T-cell (primary cell): ENCODE measurements at regions not wholly inside any gene's neighbourhood (a gene's known extent, or its start where the extent isn't known, plus 50 kb on each side); places are given as distances from the start of the nearest gene placed in this dataset.

Experiments
- ATAC-seq, 4 experiments: fragments of 200-7000 bp in 3 of 4; fragments of 150-1000 bp in 1 of 4; cut with Tn5 transposase; replicated peaks in 1 of 4; 1 replicate in 3 of 4; 2 replicates in 1 of 4; pipeline ENCODE4 v1.10.0; 2021; ENCODE audit warnings: moderate library complexity in 3 of 4, mild to moderate bottlenecking in 2 of 4, moderate number of reproducible peaks in 1 of 4
- CTCF ChIA-PET, 2 donors: fragments of 300-600 bp; sonication (Branson Sonifier 250); formaldehyde crosslinking; loops; one replicate each; lab custom pipeline; 2022; ENCODE audit warnings: antibody characterized with exemption in 2 of 2; lab: Charles Lee
- POLR2A ChIA-PET, 2 donors: fragments of 300-600 bp; sonication (Branson Sonifier 250); formaldehyde crosslinking; loops; one replicate each; lab custom pipeline; 2022; ENCODE audit warnings: antibody characterized with exemption in 2 of 2; lab: Charles Lee
- DNase-seq, 35 experiments: peaks; one replicate each; pipeline versions ENCODE4 v3.0.0 to v3.0.0-alpha.2; 2013 to 2023
- H3K27ac ChIP-seq: one replicate; pipeline ENCODE4 v1.5.1; 2013; ENCODE audit warnings: low read length
- H3K27me3 ChIP-seq, 2 experiments: replicated peaks in 1 of 2; 1 replicate in 1 of 2; 2 replicates in 1 of 2; pipeline versions ENCODE4 v1.6.1 to v1.7.0; 2013; ENCODE audit warnings: low read length in 1 of 2, mixed read lengths in 1 of 2; ENCODE audit not compliant: control insufficient read depth in 2 of 2, insufficient read depth in 2 of 2; ENCODE audit errors: extremely low read depth in 1 of 2
- H3K36me3 ChIP-seq, 2 donors: 1 replicate in 1 of 2; 2 replicates in 1 of 2; pipeline versions ENCODE4 v1.6.1 to v1.7.0; 2013; ENCODE audit warnings: low read length in 1 of 2; ENCODE audit not compliant: control insufficient read depth in 2 of 2, insufficient read depth in 1 of 2; ENCODE audit errors: extremely low read depth in 1 of 2
- H3K4me1 ChIP-seq, 2 experiments: 1 replicate in 1 of 2; 2 replicates in 1 of 2; pipeline versions ENCODE4 v1.6.1 to v1.7.0; 2013; ENCODE audit warnings: low read length in 2 of 2, mixed read lengths in 1 of 2; ENCODE audit not compliant: insufficient read depth in 2 of 2, control insufficient read depth in 1 of 2; ENCODE audit errors: extremely low read depth in 1 of 2
- H3K4me3 ChIP-seq, 2 donors: 1 replicate in 1 of 2; 2 replicates in 1 of 2; pipeline versions ENCODE4 v1.5.1 to v1.7.0; 2013; ENCODE audit warnings: mild to moderate bottlenecking in 2 of 2, low read length in 1 of 2, moderate library complexity in 1 of 2; ENCODE audit not compliant: control insufficient read depth in 1 of 2; ENCODE audit errors: extremely low read depth in 1 of 2
- H3K9me3 ChIP-seq: 2 replicates; pipeline ENCODE4 v1.7.0; 2013
- H3K27ac Mint-ChIP-seq, 2 donors: one replicate each; pipeline ENCODE4 v1.8.0; 2020 to 2021; ENCODE audit warnings: mild to moderate bottlenecking in 2 of 2, mixed read lengths in 2 of 2
- H3K27me3 Mint-ChIP-seq, 2 donors: one replicate each; pipeline ENCODE4 v1.8.0; 2021 to 2022; ENCODE audit warnings: mixed read lengths in 2 of 2
- H3K36me3 Mint-ChIP-seq: one replicate; pipeline ENCODE4 v1.8.0; 2021; ENCODE audit warnings: mixed read lengths
- H3K4me1 Mint-ChIP-seq, 3 donors: one replicate each; pipeline ENCODE4 v1.8.0; 2020 to 2022; ENCODE audit warnings: mixed read lengths in 3 of 3, mild to moderate bottlenecking in 1 of 3
- H3K4me3 Mint-ChIP-seq, 3 donors: one replicate each; pipeline ENCODE4 v1.8.0; 2020 to 2022; ENCODE audit warnings: mild to moderate bottlenecking in 3 of 3, mixed read lengths in 3 of 3, moderate library complexity in 3 of 3
- H3K9me3 Mint-ChIP-seq, 3 donors: one replicate each; pipeline ENCODE4 v1.8.0; 2020 to 2022; ENCODE audit warnings: mixed read lengths in 3 of 3
- WGBS: methylation state at CpG from one replicate; pipeline ENCODE4 v1.1.5; 2013; ENCODE audit warnings: missing lambda C conversion rate; ENCODE audit not compliant: insufficient coverage; 5-methylcytosine and 5-hydroxymethylcytosine counted together

DNA sequence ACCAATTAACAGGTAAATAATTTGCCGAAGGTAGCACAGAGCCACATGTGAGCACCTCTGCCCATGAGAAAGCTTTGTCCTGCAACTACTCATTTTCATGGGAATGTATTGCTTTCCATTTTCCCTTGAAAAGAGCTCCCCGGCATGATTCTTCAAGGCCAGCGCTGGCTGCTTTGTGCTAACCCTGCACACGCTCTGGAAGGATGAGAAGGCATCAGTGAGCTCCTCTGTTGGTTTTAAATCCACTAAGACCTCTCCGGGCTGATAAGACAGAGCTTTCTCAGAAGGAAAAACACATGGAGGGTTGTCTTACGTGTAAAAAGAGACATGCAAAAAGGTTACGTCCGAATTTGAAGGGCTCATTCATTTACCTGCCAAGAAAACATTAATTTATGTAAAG, 553.9 kb upstream of the MKI67 start:
- Mint-ChIP-seq H3K4me1 (no peaks in the 10 kb centered on the region), H3K4me3 (no peak overlapping the region), H3K36me3 (no peaks in the 10 kb centered on the region), H3K9me3 (no peaks in the 10 kb centered on the region), H3K27ac (no peak overlapping the region), H3K27me3 (peaks cover 7 to 8% of the 10 kb centered on the region in 2 donors)
- ATAC-seq: no peak
- Histone ChIP-seq H3K4me3 (no peak overlapping the region), H3K9me3 (no peaks in the 10 kb centered on the region), H3K4me1 (no peaks in the 10 kb centered on the region), H3K27ac (no peak overlapping the region), H3K27me3 (peaks cover 0 to 2% of the 10 kb centered on the region in 2 experiments), H3K36me3 (no peaks in the 10 kb centered on the region)
- POLR2A ChIA-PET: no interaction called here
- CTCF ChIA-PET: no interaction called here
- DNase-seq: no peak
- 83% methylated on average over 6 of the region's 8 CpGs for WGBS

DNA sequence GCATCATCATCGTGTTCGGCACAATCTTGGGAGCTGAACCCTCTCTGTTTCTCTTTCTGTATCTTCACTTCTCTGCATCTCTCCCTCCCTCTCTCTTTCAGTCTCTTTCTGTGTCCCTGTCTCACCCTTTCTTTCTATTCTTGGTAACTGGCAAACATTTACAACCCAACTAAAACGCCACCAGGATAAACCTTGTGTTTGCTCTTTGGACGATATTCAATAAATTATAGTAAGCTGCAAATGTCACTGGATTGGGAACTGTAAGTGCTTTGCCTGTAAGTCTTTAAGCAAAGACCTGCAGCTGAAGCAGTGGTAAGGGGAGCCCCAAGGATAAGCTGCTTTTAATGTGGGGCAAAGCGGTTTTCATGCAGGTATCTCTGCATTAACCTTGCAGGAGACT, 558.0 kb upstream of the MKI67 start:
- 89% methylated on average over 4 of the region's 5 CpGs for WGBS
- Histone ChIP-seq H3K4me1 (no peaks in the 10 kb centered on the region), H3K27ac (no peak overlapping the region), H3K4me3 (no peak overlapping the region), H3K36me3 (no peaks in the 10 kb centered on the region), H3K27me3 (peaks cover 0 to 2% of the 10 kb centered on the region in 2 experiments), H3K9me3 (no peaks in the 10 kb centered on the region)
- ATAC-seq (no peak), DNase-seq (no peak)
- Mint-ChIP-seq H3K27me3 (peaks cover 9 to 11% of the 10 kb centered on the region in 2 donors), H3K36me3 (no peaks in the 10 kb centered on the region), H3K4me3 (no peak overlapping the region), H3K27ac (no peak overlapping the region), H3K9me3 (no peaks in the 10 kb centered on the region), H3K4me1 (no peaks in the 10 kb centered on the region)
- CTCF ChIA-PET: no interaction called here
- POLR2A ChIA-PET: no interaction called here

DNA sequence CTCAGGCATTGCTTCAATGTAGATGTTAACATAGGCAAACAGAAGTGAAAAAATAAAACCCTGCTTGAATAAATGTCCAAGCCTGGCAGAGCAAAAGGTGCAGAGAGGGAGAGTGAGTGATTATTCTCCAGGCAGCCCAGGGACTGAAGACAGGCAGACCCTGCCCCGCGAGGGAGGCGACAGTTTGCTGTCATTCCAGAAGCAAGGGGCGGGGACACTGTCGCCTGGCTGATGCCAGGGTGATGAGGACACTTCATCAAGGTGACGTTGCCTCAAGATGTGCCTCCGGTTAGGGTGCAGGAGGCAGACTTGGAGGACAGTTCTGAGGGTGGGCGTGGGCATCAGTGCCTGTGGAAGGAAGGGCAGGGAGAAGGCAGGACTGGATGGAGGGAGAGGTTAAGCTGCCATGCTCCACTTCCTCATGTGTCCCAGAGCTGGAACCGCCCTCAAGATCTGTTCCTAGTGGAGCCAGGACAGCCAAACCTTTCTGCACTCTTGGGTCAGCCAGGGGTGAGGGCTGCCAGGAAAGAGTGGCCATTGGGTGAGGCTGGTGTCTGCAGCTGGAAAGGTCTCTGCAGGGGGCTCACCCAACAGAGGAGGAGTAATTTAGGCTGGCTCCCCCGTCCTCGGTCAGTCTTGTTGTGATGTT, 560.5 kb upstream of the MKI67 start:
- ATAC-seq: no peak
- peaks cover 2 to 6% of the 10 kb centered on the region in 2 donors for H3K27me3 Mint-ChIP-seq
- no peaks in the 10 kb centered on the region for H3K27me3 ChIP-seq
- DNase-seq: no peak
- ChIA-PET POLR2A (no interaction called here), CTCF (no interaction called here)
- no peaks in the 10 kb centered on the region for H3K4me1 Mint-ChIP-seq
- H3K4me3 ChIP-seq: no peak overlapping the region
- H3K27ac Mint-ChIP-seq: no peak overlapping the region
- no peaks in the 10 kb centered on the region for H3K36me3 ChIP-seq
- whole genome bisulfite sequencing: 61% methylated on average over 10 of the region's 11 CpGs
- H3K4me3 Mint-ChIP-seq: no peak overlapping the region
- no peaks in the 10 kb centered on the region for H3K36me3 Mint-ChIP-seq
- no peak overlapping the region for H3K27ac ChIP-seq
- H3K9me3 ChIP-seq: no peaks in the 10 kb centered on the region
- no peaks in the 10 kb centered on the region for H3K4me1 ChIP-seq
- no peaks in the 10 kb centered on the region for H3K9me3 Mint-ChIP-seq

DNA sequence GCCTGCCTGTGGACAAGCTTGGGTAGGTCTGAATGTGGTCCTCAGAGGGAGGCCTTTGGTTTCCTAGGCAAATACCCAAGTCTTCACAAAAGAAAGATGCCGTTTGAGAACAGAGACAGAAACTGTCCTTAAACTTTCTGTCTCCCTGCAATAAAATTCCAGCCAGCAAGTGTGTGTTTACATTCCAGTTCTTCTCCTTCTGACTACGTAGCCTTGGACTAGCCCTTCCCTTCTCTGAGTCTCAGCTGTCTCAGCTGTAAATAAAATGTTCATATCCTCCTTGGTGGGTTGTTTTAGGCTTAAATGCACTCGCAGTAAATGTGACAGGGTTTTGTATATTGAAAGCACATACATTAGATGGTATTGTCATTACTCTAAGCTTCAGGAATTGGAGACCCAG, 561.2 kb upstream of the MKI67 start:
- Histone ChIP-seq H3K27ac (no peak overlapping the region), H3K9me3 (no peaks in the 10 kb centered on the region), H3K27me3 (no peaks in the 10 kb centered on the region), H3K4me1 (no peaks in the 10 kb centered on the region), H3K4me3 (no peak overlapping the region), H3K36me3 (no peaks in the 10 kb centered on the region)
- no peaks in the 10 kb centered on the region for H3K36me3 Mint-ChIP-seq
- WGBS: 83% methylated on average over 2 of the region's 3 CpGs
- H3K27ac Mint-ChIP-seq: no peak overlapping the region
- no peaks in the 10 kb centered on the region for H3K4me1 Mint-ChIP-seq
- ATAC-seq: no peak
- peaks cover 2 to 6% of the 10 kb centered on the region in 2 donors for H3K27me3 Mint-ChIP-seq
- ChIA-PET POLR2A (no interaction called here), CTCF (no interaction called here)
- no peak overlapping the region for H3K4me3 Mint-ChIP-seq
- no peaks in the 10 kb centered on the region for H3K9me3 Mint-ChIP-seq
- DNase-seq: no peak

DNA sequence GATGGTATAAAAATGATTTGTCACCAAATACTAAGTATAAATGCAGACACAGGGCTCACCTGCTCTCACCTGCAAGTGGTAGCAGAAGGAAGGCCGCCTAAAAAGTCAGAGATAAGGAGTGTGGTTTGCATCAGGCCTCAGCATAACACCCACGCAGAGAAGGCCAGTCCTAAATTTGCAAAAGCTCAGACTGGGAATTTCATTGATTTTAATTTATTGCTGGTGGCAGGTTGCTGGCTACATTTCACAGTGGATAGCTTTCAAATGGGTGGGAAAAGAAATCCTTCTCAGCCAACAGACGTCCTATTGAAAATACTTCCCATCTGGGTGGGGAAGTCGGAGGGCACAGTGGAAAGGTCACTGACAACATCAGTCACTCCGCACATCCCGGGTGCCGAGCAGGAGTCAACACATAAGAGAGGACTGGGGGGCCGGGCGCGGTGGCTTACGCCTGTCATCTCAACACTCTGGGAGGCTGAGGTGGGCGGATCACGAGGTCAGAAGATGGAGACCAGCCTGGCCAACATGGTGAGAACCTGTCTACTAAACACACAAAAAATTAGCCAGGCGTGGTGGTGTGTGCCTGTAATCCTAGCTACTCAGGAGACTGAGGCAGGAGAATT, 561.8 kb upstream of the MKI67 start:
- CTCF ChIA-PET: no interaction called here
- no peaks in the 10 kb centered on the region for H3K4me1 ChIP-seq
- DNase-seq: no peak
- Mint-ChIP-seq H3K9me3 (no peaks in the 10 kb centered on the region), H3K36me3 (no peaks in the 10 kb centered on the region), H3K4me1 (no peaks in the 10 kb centered on the region), H3K27me3 (peaks cover 2 to 6% of the 10 kb centered on the region in 2 donors), H3K4me3 (no peak overlapping the region), H3K27ac (no peak overlapping the region)
- ATAC-seq: no peak
- no peaks in the 10 kb centered on the region for H3K9me3 ChIP-seq
- 82% methylated on average over 14 of the region's 14 CpGs for WGBS
- POLR2A ChIA-PET: interaction anchor here in 1 of 2 donors (0.6 kb wide), 1 partner anchor 22 kb away, joined by 4 read pairs; no protein-coding TSS in a partner anchor
- no peaks in the 10 kb centered on the region for H3K36me3 ChIP-seq
- no peak overlapping the region for H3K27ac ChIP-seq
- H3K4me3 ChIP-seq: no peak overlapping the region
- H3K27me3 ChIP-seq: peaks cover 0 to 2% of the 10 kb centered on the region in 2 experiments

DNA sequence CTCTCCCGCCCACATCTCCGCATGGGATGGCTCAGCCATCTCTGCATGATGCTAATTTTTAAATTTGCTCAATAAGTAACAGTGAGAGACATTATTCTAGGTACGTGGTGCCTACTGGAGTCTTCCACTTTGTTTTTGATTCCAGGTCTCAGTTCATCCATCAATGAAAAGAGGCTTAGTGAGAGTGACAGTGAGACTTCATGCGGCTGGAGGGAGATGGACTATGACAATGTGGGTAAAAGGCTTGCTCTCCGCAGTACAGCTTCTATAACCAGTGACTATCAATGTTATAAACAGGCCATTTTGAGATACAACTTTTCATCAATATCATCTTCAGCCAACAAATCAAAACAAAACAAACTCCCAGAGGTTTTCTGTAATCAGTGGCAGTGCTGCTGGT, 563.4 kb upstream of the MKI67 start:
- no peaks in the 10 kb centered on the region for H3K4me1 ChIP-seq
- ChIA-PET POLR2A (no interaction called here), CTCF (no interaction called here)
- H3K36me3 ChIP-seq: no peaks in the 10 kb centered on the region
- H3K9me3 ChIP-seq: no peaks in the 10 kb centered on the region
- no peak for ATAC-seq
- H3K4me1 Mint-ChIP-seq: no peaks in the 10 kb centered on the region
- no peak overlapping the region for H3K4me3 ChIP-seq
- no peak overlapping the region for H3K4me3 Mint-ChIP-seq
- H3K27me3 ChIP-seq: peaks cover 0 to 2% of the 10 kb centered on the region in 2 experiments
- peaks cover 2 to 6% of the 10 kb centered on the region in 2 donors for H3K27me3 Mint-ChIP-seq
- H3K36me3 Mint-ChIP-seq: no peaks in the 10 kb centered on the region
- DNase-seq: no peak
- WGBS: 100% methylated on average over 1 of the region's 5 CpGs
- H3K9me3 Mint-ChIP-seq: no peaks in the 10 kb centered on the region
- H3K27ac ChIP-seq: no peak overlapping the region
- no peak overlapping the region for H3K27ac Mint-ChIP-seq
